B cell (primary cell): ENCODE measurements at regions not wholly inside any gene's neighbourhood (a gene's known extent, or its start where the extent isn't known, plus 50 kb on each side); places are given as distances from the start of the nearest gene placed in this dataset.

ENCODE experiments used
- EZH2 ChIP-seq: IDR thresholded peaks from 2 replicates; pipeline ENCODE4 v1.6.1; 2012; ENCODE audit warnings: borderline replicate concordance, low read depth, mild to moderate bottlenecking, moderate library complexity, low read length; ENCODE audit not compliant: insufficient read depth, poor library complexity, severe bottlenecking
- TF ChIP-seq, protein P1 (sequence below): fragments of 200-600 bp; IDR thresholded peaks from one replicate; pipeline ENCODE4 v1.8.0; 2022; ENCODE audit warnings: antibody characterized with exemption, mild to moderate bottlenecking

DNA sequence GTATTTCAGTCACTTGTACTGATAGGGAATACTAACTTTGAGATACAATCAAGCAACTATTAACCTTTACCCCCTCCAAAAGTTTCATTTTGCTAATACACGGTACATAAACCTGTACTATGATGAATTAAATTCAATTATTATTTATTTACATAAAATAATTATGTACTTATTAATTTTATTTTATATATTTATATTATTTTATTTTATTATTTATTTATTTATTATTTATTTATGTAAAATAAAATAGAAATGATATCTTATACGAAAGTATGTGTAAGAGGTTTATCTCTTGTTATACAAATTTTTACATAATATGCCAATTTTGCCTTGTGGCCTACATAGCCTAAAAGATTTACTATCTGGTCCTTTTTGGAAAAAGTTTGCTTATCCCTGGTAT is 564.3 kb downstream of the SLITRK5 start:
- TF ChIP-seq EZH2 = no peak
- TF ChIP-seq, protein P1, sequence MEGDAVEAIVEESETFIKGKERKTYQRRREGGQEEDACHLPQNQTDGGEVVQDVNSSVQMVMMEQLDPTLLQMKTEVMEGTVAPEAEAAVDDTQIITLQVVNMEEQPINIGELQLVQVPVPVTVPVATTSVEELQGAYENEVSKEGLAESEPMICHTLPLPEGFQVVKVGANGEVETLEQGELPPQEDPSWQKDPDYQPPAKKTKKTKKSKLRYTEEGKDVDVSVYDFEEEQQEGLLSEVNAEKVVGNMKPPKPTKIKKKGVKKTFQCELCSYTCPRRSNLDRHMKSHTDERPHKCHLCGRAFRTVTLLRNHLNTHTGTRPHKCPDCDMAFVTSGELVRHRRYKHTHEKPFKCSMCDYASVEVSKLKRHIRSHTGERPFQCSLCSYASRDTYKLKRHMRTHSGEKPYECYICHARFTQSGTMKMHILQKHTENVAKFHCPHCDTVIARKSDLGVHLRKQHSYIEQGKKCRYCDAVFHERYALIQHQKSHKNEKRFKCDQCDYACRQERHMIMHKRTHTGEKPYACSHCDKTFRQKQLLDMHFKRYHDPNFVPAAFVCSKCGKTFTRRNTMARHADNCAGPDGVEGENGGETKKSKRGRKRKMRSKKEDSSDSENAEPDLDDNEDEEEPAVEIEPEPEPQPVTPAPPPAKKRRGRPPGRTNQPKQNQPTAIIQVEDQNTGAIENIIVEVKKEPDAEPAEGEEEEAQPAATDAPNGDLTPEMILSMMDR = no peak
